Ovary (tissue), 3 donors: ENCODE measurements at regions not wholly inside any gene's neighbourhood (a gene's known extent, or its start where the extent isn't known, plus 50 kb on each side); places are given as distances from the start of the nearest gene placed in this dataset.

Experiments used
- CTCF ChIP-seq, 3 donors: fragments of 450-650 bp in 2 of 3; fragments of 200-600 bp in 1 of 3; IDR thresholded peaks; one replicate each; pipeline versions ENCODE4 v1.5.1 to v1.8.0; 2016 to 2022; ENCODE audit warnings: antibody characterized with exemption in 3 of 3, mild to moderate bottlenecking in 1 of 3
- POLR2A ChIP-seq: fragments of 450-650 bp; IDR thresholded peaks from one replicate; pipeline ENCODE4 v1.6.1; 2017; ENCODE audit warnings: antibody characterized with exemption, mild to moderate bottlenecking, moderate library complexity
- donor health status: DM: no; HTN: no; CAD: no.

DNA sequence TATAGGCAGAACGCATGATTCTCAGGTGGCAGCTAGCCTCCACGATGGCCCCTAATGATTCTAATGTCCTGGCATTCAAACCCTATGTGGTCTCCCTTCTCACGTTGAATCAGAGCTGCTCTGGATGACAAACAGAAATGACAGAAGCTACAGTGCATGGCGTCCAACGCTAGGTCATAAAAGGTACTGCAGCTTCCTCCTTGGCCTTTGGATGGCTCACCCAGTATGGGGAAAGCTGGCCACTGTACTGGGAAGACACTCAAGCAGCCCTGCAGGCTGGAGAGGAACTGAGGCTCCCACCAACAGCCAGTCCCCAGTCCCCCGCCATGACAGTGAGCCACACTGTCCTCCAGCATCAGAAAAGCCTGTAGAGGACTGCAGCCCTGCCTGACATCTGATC, 286.3 kb downstream of the FAM43A start:
- no peak for TF ChIP-seq CTCF (IDR thresholded peaks at IDR 0.05)
- no peak for TF ChIP-seq POLR2A
